ENCODE measurements at regions not wholly inside any gene's neighbourhood (a gene's known extent, or its start where the extent isn't known, plus 50 kb on each side); places are given as distances from the start of the nearest gene placed in this dataset.

DNA sequence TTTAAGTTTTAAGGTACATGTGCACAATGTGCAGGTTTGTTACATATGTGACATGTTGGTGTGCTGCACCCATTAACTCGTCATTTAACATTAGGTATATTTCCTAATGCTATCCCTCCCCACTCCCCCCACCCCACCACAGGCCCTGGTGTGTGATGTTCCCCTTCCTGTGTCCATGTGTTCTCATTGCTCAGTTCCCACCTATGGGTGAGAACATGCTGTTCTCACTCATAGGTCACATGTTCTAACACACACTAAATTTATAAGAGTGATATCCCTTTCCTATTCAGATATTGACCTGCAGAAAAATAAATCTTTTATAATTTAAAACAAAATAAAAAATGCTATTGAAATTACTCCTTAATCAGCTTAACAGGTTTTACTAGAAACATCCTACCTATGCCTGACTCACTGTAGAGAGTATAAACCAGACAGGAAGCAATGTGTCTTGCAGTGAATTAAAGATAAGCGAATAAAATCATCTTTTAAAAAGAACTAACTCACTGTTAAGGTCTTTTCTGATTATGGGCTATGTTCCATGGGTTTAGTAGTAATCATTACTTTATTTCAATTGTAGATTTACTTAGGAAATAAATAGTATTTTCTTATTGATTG lies 82.0 kb upstream of the DPH5 start:
- H3K27me3 ChIP-seq (replicated peaks; ENCODE audit: insufficient read depth, low read length), result no peaks in the 10 kb centered on the region
- no peak overlapping the region for H2AFZ ChIP-seq (ENCODE audit: low read length)
- no peak overlapping the region for H3K4me2 ChIP-seq (ENCODE audit: low read depth, low read length)
- H3K36me3 ChIP-seq (replicated peaks; ENCODE audit: insufficient read depth, low read length), result no peaks in the 10 kb centered on the region
- no peak overlapping the region for H3K9ac ChIP-seq (ENCODE audit: low read length)
- no peaks in the 10 kb centered on the region for H3K4me1 ChIP-seq (ENCODE audit: low read length)
- no peaks in the 10 kb centered on the region for H3K9me2 ChIP-seq (replicated peaks; ENCODE audit: insufficient read depth, low read length)
- no peaks in the 10 kb centered on the region for H3K9me3 ChIP-seq (replicated peaks; ENCODE audit: insufficient read depth, low read length)
- no peaks in the 10 kb centered on the region for H4K20me1 ChIP-seq (ENCODE audit: insufficient read depth, low read length)
- no peaks in the 10 kb centered on the region for H3K79me2 ChIP-seq (ENCODE audit: low read length)
- H3F3A ChIP-seq (ENCODE audit: insufficient read depth, low read length), result no peaks in the 10 kb centered on the region
- H3K4me3 ChIP-seq (ENCODE audit: low read length), result no peak overlapping the region
- TF ChIP-seq EZH2 (optimal IDR thresholded peaks at IDR 0.05; ENCODE audit: low read depth, low read length) (no peak), EZH2phosphoT487 (IDR thresholded peaks at IDR 0.05; ENCODE audit: low read length) (no peak)
- TF ChIP-seq, protein P1, sequence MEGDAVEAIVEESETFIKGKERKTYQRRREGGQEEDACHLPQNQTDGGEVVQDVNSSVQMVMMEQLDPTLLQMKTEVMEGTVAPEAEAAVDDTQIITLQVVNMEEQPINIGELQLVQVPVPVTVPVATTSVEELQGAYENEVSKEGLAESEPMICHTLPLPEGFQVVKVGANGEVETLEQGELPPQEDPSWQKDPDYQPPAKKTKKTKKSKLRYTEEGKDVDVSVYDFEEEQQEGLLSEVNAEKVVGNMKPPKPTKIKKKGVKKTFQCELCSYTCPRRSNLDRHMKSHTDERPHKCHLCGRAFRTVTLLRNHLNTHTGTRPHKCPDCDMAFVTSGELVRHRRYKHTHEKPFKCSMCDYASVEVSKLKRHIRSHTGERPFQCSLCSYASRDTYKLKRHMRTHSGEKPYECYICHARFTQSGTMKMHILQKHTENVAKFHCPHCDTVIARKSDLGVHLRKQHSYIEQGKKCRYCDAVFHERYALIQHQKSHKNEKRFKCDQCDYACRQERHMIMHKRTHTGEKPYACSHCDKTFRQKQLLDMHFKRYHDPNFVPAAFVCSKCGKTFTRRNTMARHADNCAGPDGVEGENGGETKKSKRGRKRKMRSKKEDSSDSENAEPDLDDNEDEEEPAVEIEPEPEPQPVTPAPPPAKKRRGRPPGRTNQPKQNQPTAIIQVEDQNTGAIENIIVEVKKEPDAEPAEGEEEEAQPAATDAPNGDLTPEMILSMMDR (IDR thresholded peaks at IDR 0.05; ENCODE audit: low read length), result no peak
- no peak overlapping the region for H3K27ac ChIP-seq (ENCODE audit: low read length)
- no peak for DNase-seq

DNA sequence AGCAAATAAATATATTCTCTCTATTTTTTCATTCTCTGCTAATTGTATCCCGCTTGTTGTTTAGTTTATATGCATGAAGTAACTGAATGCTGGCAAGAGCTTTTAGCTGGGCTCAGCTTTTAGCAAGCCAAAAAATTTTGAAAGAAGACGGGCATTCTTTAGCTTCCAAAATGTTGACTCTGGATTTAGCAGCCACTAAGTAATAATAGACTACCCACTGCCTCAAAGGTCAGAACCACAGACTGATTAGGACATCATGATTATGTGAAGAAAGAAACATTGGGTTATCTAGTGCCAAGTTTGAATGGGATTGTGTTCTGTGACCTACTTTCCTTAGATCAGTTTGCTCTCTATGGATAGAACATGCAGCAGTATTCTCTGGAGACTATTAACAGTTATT lies 80.3 kb upstream of the DPH5 start:
- H3K4me2 ChIP-seq (ENCODE audit: low read depth, low read length), result no peak overlapping the region
- TF ChIP-seq, protein P1 (IDR thresholded peaks at IDR 0.05; ENCODE audit: low read length), result no peak
- TF ChIP-seq EZH2 (optimal IDR thresholded peaks at IDR 0.05; ENCODE audit: low read depth, low read length) (no peak), EZH2phosphoT487 (IDR thresholded peaks at IDR 0.05; ENCODE audit: low read length) (no peak)
- no peak overlapping the region for H3K9ac ChIP-seq (ENCODE audit: low read length)
- no peaks in the 10 kb centered on the region for H3F3A ChIP-seq (ENCODE audit: insufficient read depth, low read length)
- H2AFZ ChIP-seq (ENCODE audit: low read length), result no peak overlapping the region
- H3K27me3 ChIP-seq (replicated peaks; ENCODE audit: insufficient read depth, low read length), result no peaks in the 10 kb centered on the region
- H3K9me3 ChIP-seq (replicated peaks; ENCODE audit: insufficient read depth, low read length), result no peaks in the 10 kb centered on the region
- H3K9me2 ChIP-seq (replicated peaks; ENCODE audit: insufficient read depth, low read length), result no peaks in the 10 kb centered on the region
- H3K4me3 ChIP-seq (ENCODE audit: low read length), result no peak overlapping the region
- H3K27ac ChIP-seq (ENCODE audit: low read length), result no peak overlapping the region
- DNase-seq, result no peak
- no peaks in the 10 kb centered on the region for H3K36me3 ChIP-seq (replicated peaks; ENCODE audit: insufficient read depth, low read length)
- no peaks in the 10 kb centered on the region for H3K4me1 ChIP-seq (ENCODE audit: low read length)
- no peaks in the 10 kb centered on the region for H3K79me2 ChIP-seq (ENCODE audit: low read length)
- no peaks in the 10 kb centered on the region for H4K20me1 ChIP-seq (ENCODE audit: insufficient read depth, low read length)

DNA sequence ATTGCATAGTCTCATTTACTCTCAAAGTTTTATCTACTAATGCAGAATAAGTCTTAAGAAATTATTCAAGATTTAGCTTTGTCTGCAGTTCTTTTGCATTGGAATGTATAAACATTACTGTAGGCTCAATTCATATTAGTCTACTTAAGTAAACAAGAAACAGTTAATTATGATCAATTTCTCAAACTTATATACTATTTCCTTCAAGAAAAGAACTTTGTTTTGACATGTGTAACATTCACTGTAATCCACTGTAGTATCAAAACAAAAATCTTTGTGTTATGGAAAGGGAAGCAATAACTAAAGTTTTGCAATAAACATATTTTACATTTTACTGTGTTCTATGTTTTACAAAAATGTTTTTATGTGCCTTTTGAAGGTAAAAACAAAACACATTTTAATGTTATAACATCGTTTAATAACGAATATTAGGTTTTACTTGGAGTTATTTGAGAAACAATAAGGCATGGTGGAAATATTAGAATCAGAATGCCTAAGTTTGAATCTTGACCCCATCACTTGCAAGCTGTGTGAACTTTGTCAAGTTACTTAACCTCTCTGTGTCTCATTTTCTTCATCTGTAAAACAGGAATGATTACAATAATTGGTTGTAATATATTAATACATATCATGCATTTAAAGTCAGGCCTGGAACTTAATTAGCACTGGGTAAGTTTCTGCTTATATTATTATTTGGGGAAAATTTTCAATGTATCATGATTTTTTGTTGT lies 77.0 kb upstream of the DPH5 start:
- Histone ChIP-seq H3K9me2 (replicated peaks; ENCODE audit: insufficient read depth, low read length) (no peaks in the 10 kb centered on the region), H3K4me3 (ENCODE audit: low read length) (no peak overlapping the region), H4K20me1 (ENCODE audit: insufficient read depth, low read length) (no peaks in the 10 kb centered on the region), H3K36me3 (replicated peaks; ENCODE audit: insufficient read depth, low read length) (no peaks in the 10 kb centered on the region), H3F3A (ENCODE audit: insufficient read depth, low read length) (no peaks in the 10 kb centered on the region), H3K4me1 (ENCODE audit: low read length) (no peaks in the 10 kb centered on the region), H3K79me2 (ENCODE audit: low read length) (no peaks in the 10 kb centered on the region), H3K9me3 (replicated peaks; ENCODE audit: insufficient read depth, low read length) (no peaks in the 10 kb centered on the region), H3K27me3 (replicated peaks; ENCODE audit: insufficient read depth, low read length) (no peaks in the 10 kb centered on the region), H2AFZ (ENCODE audit: low read length) (no peak overlapping the region), H3K9ac (ENCODE audit: low read length) (no peak overlapping the region), H3K27ac (ENCODE audit: low read length) (no peak overlapping the region), H3K4me2 (ENCODE audit: low read depth, low read length) (no peak overlapping the region)
- TF ChIP-seq, protein P1 (IDR thresholded peaks at IDR 0.05; ENCODE audit: low read length), result no peak
- TF ChIP-seq EZH2phosphoT487 (IDR thresholded peaks at IDR 0.05; ENCODE audit: low read length) (no peak), EZH2 (optimal IDR thresholded peaks at IDR 0.05; ENCODE audit: low read depth, low read length) (no peak)
- no peak for DNase-seq

All from MM.1S (cell line).